PC-3 (cell line): ENCODE measurements at regions not wholly inside any gene's neighbourhood (a gene's known extent, or its start where the extent isn't known, plus 50 kb on each side); places are given as distances from the start of the nearest gene placed in this dataset.

Source experiments
- CTCF ChIP-seq: fragments of 300-600 bp; sonication (generic); conservative IDR thresholded peaks from 2 replicates; pipeline ENCODE4 v1.5.1; 2017; ENCODE audit warnings: antibody characterized with exemption, low read depth, mild to moderate bottlenecking, low read length
- EZH2 ChIP-seq: fragments of 300-600 bp; sonication (generic); IDR thresholded peaks from one replicate; pipeline ENCODE4 v1.6.1; 2017; ENCODE audit warnings: antibody characterized with exemption, mild to moderate bottlenecking, low read length; ENCODE audit not compliant: unreplicated experiment
- EZH2phosphoT487 ChIP-seq: fragments of 300-600 bp; sonication (generic); IDR thresholded peaks from 2 replicates; pipeline ENCODE4 v1.6.1; 2018; ENCODE audit warnings: mild to moderate bottlenecking, antibody characterized with exemption, low read length, borderline replicate concordance

- no peak for TF ChIP-seq CTCF
- TF ChIP-seq EZH2: no peak
- TF ChIP-seq EZH2phosphoT487: no peak
These were observed 55.7 kb downstream of the RTL6 start for GRCh38 chr22:44442186-44442815.
